GM18502 (cell line): ENCODE measurements at regions not wholly inside any gene's neighbourhood (a gene's known extent, or its start where the extent isn't known, plus 50 kb on each side); places are given as distances from the start of the nearest gene placed in this dataset.

Experiments
- ATAC-seq: cut with Tn5 transposase; IDR thresholded peaks from one replicate; pipeline ENCODE4 v1.9.1; 2021; ENCODE audit warnings: mild to moderate bottlenecking; ENCODE audit not compliant: unreplicated experiment, poor library complexity

- no peak for ATAC-seq
Observed at GRCh38 chr11:105244160-105244825, 104.7 kb upstream of the CARD18 start.

- ATAC-seq = no peak
Observed at GRCh38 chr11:105241136-105241535, 101.6 kb upstream of the CARD18 start.

- ATAC-seq = no peak
Observed at GRCh38 chr11:105236664-105237063, 97.1 kb upstream of the CARD18 start.

GRCh38 chr11:105233285-105233684, 93.7 kb upstream of the CARD18 start:
- ATAC-seq = no peak

GRCh38 chr11:105232021-105232420, 92.5 kb upstream of the CARD18 start:
- no peak for ATAC-seq

GRCh38 chr11:105230586-105230985, 91.0 kb upstream of the CARD18 start:
- no peak for ATAC-seq

- ATAC-seq = no peak
Observed at GRCh38 chr11:105229761-105230160, 90.2 kb upstream of the CARD18 start.

- ATAC-seq = no peak
Observed at GRCh38 chr11:105229257-105229656, 89.7 kb upstream of the CARD18 start.

GRCh38 chr11:105227363-105227762, 87.8 kb upstream of the CARD18 start:
- no peak for ATAC-seq

GRCh38 chr11:105226766-105227165, 87.2 kb upstream of the CARD18 start:
- no peak for ATAC-seq

GRCh38 chr11:105226091-105226490, 86.5 kb upstream of the CARD18 start:
- no peak for ATAC-seq

GRCh38 chr11:105224482-105225253, 85.1 kb upstream of the CARD18 start:
- no peak for ATAC-seq

- no peak for ATAC-seq
Observed at GRCh38 chr11:105220121-105220520, 80.6 kb upstream of the CARD18 start.

GRCh38 chr11:105219670-105220069, 80.1 kb upstream of the CARD18 start:
- no peak for ATAC-seq

GRCh38 chr11:105219269-105219668, 79.7 kb upstream of the CARD18 start:
- ATAC-seq = no peak

GRCh38 chr11:105215528-105215927, 76.0 kb upstream of the CARD18 start:
- ATAC-seq = no peak

GRCh38 chr11:105211806-105212554, 72.4 kb upstream of the CARD18 start:
- ATAC-seq = no peak

GRCh38 chr11:105208019-105208418, 68.5 kb upstream of the CARD18 start:
- ATAC-seq = peak; percentile 55

GRCh38 chr11:105206633-105207032, 67.1 kb upstream of the CARD18 start:
- no peak for ATAC-seq

- ATAC-seq = no peak
Observed at GRCh38 chr11:105204636-105205035, 65.1 kb upstream of the CARD18 start.

- ATAC-seq = no peak
Observed at GRCh38 chr11:105203569-105204240, 64.1 kb upstream of the CARD18 start.
